ENCODE measurements at regions not wholly inside any gene's neighbourhood (a gene's known extent, or its start where the extent isn't known, plus 50 kb on each side); places are given as distances from the start of the nearest gene placed in this dataset.

- DNase-seq: no peak
- TF ChIP-seq CTCF (IDR thresholded peaks at IDR 0.05): no peak
- no peaks in the 10 kb centered on the region for H3K36me3 ChIP-seq
- no peak overlapping the region for H3K27ac ChIP-seq
- no peaks in the 10 kb centered on the region for H3K4me1 ChIP-seq
- no peaks in the 10 kb centered on the region for H3K9me3 ChIP-seq
- H3K27me3 ChIP-seq: peaks cover 0 to 4% of the 10 kb centered on the region in 2 donors
- no peak overlapping the region for H3K4me3 ChIP-seq
- intact Hi-C loops (cut with DNase I; ENCODE audit: low total_unique reads): loop anchor here (2.0 kb wide), 1 partner anchor 39 kb away; no protein-coding TSS in a partner anchor
These were observed 62.7 kb upstream of the PGM2 start for GRCh38 chr4:37763831-37764230.

- intact Hi-C loops (cut with DNase I; ENCODE audit: low total_unique reads): no loop called here
- Histone ChIP-seq H3K36me3 (no peaks in the 10 kb centered on the region), H3K9me3 (no peaks in the 10 kb centered on the region), H3K27me3 (peaks cover 0 to 4% of the 10 kb centered on the region in 2 donors), H3K4me1 (peaks cover 0 to 5% (median 2%) of the 10 kb centered on the region in 4 donors), H3K27ac (no peak overlapping the region), H3K4me3 (no peak overlapping the region)
- DNase-seq: no peak
- no peak for TF ChIP-seq CTCF (IDR thresholded peaks at IDR 0.05)
These were observed 63.5 kb upstream of the PGM2 start for GRCh38 chr4:37762991-37763368.

GRCh38 chr4:37762294-37762990 is 64.0 kb upstream of the PGM2 start:
- H3K4me3 ChIP-seq: no peak overlapping the region
- no peak overlapping the region for H3K27ac ChIP-seq
- no peaks in the 10 kb centered on the region for H3K36me3 ChIP-seq
- H3K27me3 ChIP-seq: peaks cover 0 to 4% of the 10 kb centered on the region in 2 donors
- DNase-seq: no peak
- H3K9me3 ChIP-seq: no peaks in the 10 kb centered on the region
- TF ChIP-seq CTCF (IDR thresholded peaks at IDR 0.05): no peak
- peaks cover 0 to 5% (median 2%) of the 10 kb centered on the region in 4 donors for H3K4me1 ChIP-seq
- intact Hi-C loops (cut with DNase I; ENCODE audit: low total_unique reads): no loop called here

GRCh38 chr4:37760840-37761239 is 65.6 kb upstream of the PGM2 start:
- TF ChIP-seq CTCF (IDR thresholded peaks at IDR 0.05): no peak
- H3K4me3 ChIP-seq: no peak overlapping the region
- no peaks in the 10 kb centered on the region for H3K36me3 ChIP-seq
- peaks cover 0 to 5% (median 2%) of the 10 kb centered on the region in 4 donors for H3K4me1 ChIP-seq
- intact Hi-C loops (cut with DNase I; ENCODE audit: low total_unique reads): no loop called here
- H3K9me3 ChIP-seq: no peaks in the 10 kb centered on the region
- peaks cover 0 to 4% of the 10 kb centered on the region in 2 donors for H3K27me3 ChIP-seq
- no peak overlapping the region for H3K27ac ChIP-seq
- DNase-seq: no peak

GRCh38 chr4:37759833-37760232 is 66.7 kb upstream of the PGM2 start:
- Histone ChIP-seq H3K36me3 (no peaks in the 10 kb centered on the region), H3K27ac (no peak overlapping the region), H3K4me3 (no peak overlapping the region), H3K4me1 (peaks cover 0 to 5% (median 2%) of the 10 kb centered on the region in 4 donors), H3K9me3 (no peaks in the 10 kb centered on the region), H3K27me3 (peaks cover 0 to 4% of the 10 kb centered on the region in 2 donors)
- no peak for DNase-seq
- no peak for TF ChIP-seq CTCF (IDR thresholded peaks at IDR 0.05)
- intact Hi-C loops (cut with DNase I; ENCODE audit: low total_unique reads): no loop called here
